ENCODE measurements at regions not wholly inside any gene's neighbourhood (a gene's known extent, or its start where the extent isn't known, plus 50 kb on each side); places are given as distances from the start of the nearest gene placed in this dataset.

DNA sequence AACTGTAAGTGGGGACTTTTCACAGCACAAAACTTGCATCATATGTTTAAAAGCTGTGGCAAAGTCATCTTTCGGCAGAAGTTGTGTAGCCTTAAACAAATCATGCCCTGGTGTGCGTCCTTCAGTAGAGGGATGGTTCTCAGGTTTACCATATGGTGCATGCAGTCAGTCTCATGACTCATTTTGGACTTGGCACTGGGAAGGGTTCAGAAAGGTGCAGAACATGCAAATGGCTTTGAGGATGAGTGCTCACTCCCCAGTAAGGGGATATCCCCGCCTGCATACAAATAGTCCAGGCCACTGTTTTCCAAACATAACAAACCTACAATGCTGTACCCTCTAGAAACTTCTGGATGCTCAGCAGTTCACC lies 260.3 kb downstream of the NDUFS4 start:
- peak; percentile 31 for DNase-seq (ENCODE audit: low spot score)
- in situ Hi-C loops (cut with MboI; ENCODE audit: low pct_unique_long_range_greater_than_20kb, low sequenced_read_pairs, unreplicated experiment), result no loop called here

DNA sequence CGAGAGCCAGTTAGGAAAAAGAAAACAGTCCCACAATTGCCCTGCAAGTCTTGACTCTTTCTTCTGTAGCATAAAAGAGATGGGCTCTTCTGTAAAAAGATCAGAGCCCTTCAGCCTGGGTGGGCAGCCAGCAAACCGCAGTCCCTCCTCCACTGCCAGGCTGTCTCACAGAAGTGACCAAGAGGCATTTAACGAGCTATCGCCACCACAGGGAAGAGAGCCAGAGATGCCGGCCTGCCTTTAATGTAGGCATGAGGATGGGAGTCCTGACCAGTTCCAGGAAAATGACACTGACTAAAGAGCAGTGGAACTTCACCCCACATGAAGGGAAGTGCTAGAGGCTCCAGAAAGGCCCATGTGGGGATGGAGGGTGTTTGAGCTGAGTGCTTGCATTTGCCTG lies 264.6 kb downstream of the NDUFS4 start:
- no peak for DNase-seq (ENCODE audit: low spot score)
- TF ChIP-seq, protein P1, sequence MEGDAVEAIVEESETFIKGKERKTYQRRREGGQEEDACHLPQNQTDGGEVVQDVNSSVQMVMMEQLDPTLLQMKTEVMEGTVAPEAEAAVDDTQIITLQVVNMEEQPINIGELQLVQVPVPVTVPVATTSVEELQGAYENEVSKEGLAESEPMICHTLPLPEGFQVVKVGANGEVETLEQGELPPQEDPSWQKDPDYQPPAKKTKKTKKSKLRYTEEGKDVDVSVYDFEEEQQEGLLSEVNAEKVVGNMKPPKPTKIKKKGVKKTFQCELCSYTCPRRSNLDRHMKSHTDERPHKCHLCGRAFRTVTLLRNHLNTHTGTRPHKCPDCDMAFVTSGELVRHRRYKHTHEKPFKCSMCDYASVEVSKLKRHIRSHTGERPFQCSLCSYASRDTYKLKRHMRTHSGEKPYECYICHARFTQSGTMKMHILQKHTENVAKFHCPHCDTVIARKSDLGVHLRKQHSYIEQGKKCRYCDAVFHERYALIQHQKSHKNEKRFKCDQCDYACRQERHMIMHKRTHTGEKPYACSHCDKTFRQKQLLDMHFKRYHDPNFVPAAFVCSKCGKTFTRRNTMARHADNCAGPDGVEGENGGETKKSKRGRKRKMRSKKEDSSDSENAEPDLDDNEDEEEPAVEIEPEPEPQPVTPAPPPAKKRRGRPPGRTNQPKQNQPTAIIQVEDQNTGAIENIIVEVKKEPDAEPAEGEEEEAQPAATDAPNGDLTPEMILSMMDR (IDR thresholded peaks at IDR 0.05; ENCODE audit: extremely low read depth, insufficient read depth, missing control alignments), result no peak
- in situ Hi-C loops (cut with MboI; ENCODE audit: low pct_unique_long_range_greater_than_20kb, low sequenced_read_pairs, unreplicated experiment), result no loop called here

More for the DNA sequence above, 260.3 kb downstream of the NDUFS4 start:
- TF ChIP-seq, protein P1 (IDR thresholded peaks at IDR 0.05; ENCODE audit: extremely low read depth, insufficient read depth, missing control alignments), result no peak

DNA sequence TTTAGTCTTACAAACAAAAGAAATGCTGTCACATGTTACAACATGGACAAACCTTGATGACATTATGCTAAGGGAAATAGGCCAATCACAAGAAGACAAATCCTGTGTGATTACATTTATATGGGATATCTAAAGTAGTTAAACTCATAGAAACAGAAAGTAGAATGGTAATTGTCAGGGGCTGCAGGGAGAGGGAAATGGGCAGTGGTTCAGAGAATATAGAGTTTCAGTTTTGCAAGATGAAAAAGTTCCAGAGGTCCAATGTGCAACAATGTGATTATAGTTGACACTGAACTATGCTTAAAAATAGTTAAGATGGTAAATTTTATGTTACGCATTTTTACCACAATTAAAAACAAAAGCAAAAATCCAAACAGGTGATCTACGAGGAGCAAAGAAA lies 265.5 kb downstream of the NDUFS4 start:
- no peak for DNase-seq (ENCODE audit: low spot score)
- in situ Hi-C loops (cut with MboI; ENCODE audit: low pct_unique_long_range_greater_than_20kb, low sequenced_read_pairs, unreplicated experiment), result no loop called here
- TF ChIP-seq, protein P1 (IDR thresholded peaks at IDR 0.05; ENCODE audit: extremely low read depth, insufficient read depth, missing control alignments), result no peak

DNA sequence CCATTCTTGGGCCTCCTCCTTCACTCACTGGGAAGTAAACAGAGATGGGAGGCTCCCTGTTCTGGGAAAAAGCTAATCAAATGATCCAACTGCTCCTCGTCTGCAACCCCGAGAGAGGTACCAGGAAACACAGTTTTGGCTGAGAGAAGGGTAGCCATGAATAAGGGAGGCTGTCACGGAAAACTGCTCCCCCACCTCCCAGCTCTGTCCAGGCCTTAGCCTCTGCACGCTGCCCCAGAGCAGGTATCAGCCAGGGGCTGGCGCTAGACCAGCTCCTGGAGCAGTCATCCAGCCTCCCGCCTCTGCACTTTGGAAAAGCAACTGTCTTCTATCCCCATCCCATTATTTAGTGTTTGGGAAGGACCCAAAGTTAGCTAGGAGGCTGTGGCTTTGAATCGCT lies 266.1 kb downstream of the NDUFS4 start:
- TF ChIP-seq, protein P1 (IDR thresholded peaks at IDR 0.05; ENCODE audit: extremely low read depth, insufficient read depth, missing control alignments), result no peak
- in situ Hi-C loops (cut with MboI; ENCODE audit: low pct_unique_long_range_greater_than_20kb, low sequenced_read_pairs, unreplicated experiment), result no loop called here
- no peak for DNase-seq (ENCODE audit: low spot score)

DNA sequence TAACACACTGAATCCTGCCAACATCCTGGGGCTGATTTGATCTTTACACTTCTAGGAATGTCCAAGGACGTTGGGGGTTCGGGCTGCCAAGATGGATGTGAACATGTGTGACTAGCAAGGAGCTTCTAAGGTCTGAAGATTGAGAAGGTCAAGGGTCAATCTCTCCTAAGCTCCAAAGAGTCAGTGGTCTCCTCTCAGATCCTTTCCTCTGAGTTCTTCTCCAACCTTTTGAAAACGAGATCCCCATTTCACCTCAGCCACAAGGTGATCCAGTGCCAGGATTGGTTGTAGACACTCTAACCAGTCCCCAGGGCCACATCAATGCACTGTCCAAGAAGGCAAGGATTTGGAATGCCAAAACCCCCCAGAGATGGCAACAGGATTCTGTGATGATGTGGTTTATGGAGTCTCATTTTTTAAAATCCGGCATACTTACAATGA lies 266.8 kb downstream of the NDUFS4 start:
- no peak for DNase-seq (ENCODE audit: low spot score)
- in situ Hi-C loops (cut with MboI; ENCODE audit: low pct_unique_long_range_greater_than_20kb, low sequenced_read_pairs, unreplicated experiment), result no loop called here

DNA sequence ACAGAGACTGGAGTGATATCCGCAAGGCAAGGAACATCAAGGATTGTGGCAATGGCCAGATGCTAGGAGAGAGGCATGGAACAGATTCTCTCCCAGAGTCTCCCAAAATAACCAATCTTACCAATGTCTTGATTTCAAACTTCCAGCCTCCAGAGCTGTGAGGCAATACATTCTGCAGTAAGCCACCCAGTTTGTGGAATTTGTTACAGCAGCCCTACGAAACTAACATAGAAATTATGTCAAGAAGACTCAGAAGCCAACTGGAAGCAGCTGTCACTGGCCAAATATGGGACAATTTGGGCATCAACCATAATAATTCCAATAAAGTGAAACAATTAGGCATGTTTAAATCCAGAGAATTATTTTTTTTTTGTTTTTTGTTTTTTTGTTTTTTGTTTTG lies 271.1 kb downstream of the NDUFS4 start:
- in situ Hi-C loops (cut with MboI; ENCODE audit: low pct_unique_long_range_greater_than_20kb, low sequenced_read_pairs, unreplicated experiment), result no loop called here
- no peak for DNase-seq (ENCODE audit: low spot score)
- TF ChIP-seq, protein P1 (IDR thresholded peaks at IDR 0.05; ENCODE audit: extremely low read depth, insufficient read depth, missing control alignments), result no peak

More for the DNA sequence above, 266.8 kb downstream of the NDUFS4 start:
- TF ChIP-seq, protein P1 (IDR thresholded peaks at IDR 0.05; ENCODE audit: extremely low read depth, insufficient read depth, missing control alignments), result no peak
